ENCODE measurements at regions not wholly inside any gene's neighbourhood (a gene's known extent, or its start where the extent isn't known, plus 50 kb on each side); places are given as distances from the start of the nearest gene placed in this dataset.

- TF ChIP-seq CTCF (conservative IDR thresholded peaks at IDR 0.05; ENCODE audit: low read length) = no peak
- no peak for TF ChIP-seq EZH2phosphoT487 (IDR thresholded peaks at IDR 0.05; ENCODE audit: borderline replicate concordance)
Observed at GRCh38 chr7:34224281-34224680, 318.9 kb downstream of the BMPER start.

All from Loucy (cell line).